ENCODE measurements at regions not wholly inside any gene's neighbourhood (a gene's known extent, or its start where the extent isn't known, plus 50 kb on each side); places are given as distances from the start of the nearest gene placed in this dataset.

- Mint-ChIP-seq H3K27me3 (ENCODE audit: low read depth in 2 of 2) (no peaks in the 10 kb centered on the region), H3K9me3 (peaks cover 0 to 4% of the 10 kb centered on the region in 2 donors), H3K27ac (no peak overlapping the region), H3K4me3 (no peak overlapping the region), H3K4me1 (no peaks in the 10 kb centered on the region), H3K36me3 (no peaks in the 10 kb centered on the region)
- Histone ChIP-seq H3K36me3 (ENCODE audit: control insufficient read depth, insufficient read depth, low read length) (no peaks in the 10 kb centered on the region), H3K27me3 (ENCODE audit: control insufficient read depth, insufficient read depth, low read length) (no peaks in the 10 kb centered on the region), H3K27ac (ENCODE audit: low read length) (no peak overlapping the region), H3K4me3 (ENCODE audit: low read length) (no peak overlapping the region), H3K9me3 (ENCODE audit: control insufficient read depth, insufficient read depth, low read length) (no peaks in the 10 kb centered on the region), H3K4me1 (ENCODE audit: control insufficient read depth, insufficient read depth, low read length) (no peaks in the 10 kb centered on the region)
- no peak for ATAC-seq
- TF ChIP-seq, protein P1, sequence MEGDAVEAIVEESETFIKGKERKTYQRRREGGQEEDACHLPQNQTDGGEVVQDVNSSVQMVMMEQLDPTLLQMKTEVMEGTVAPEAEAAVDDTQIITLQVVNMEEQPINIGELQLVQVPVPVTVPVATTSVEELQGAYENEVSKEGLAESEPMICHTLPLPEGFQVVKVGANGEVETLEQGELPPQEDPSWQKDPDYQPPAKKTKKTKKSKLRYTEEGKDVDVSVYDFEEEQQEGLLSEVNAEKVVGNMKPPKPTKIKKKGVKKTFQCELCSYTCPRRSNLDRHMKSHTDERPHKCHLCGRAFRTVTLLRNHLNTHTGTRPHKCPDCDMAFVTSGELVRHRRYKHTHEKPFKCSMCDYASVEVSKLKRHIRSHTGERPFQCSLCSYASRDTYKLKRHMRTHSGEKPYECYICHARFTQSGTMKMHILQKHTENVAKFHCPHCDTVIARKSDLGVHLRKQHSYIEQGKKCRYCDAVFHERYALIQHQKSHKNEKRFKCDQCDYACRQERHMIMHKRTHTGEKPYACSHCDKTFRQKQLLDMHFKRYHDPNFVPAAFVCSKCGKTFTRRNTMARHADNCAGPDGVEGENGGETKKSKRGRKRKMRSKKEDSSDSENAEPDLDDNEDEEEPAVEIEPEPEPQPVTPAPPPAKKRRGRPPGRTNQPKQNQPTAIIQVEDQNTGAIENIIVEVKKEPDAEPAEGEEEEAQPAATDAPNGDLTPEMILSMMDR (IDR thresholded peaks at IDR 0.05) = no peak
- 95% methylated on average over 5 of the region's 5 CpGs for WGBS (ENCODE audit: insufficient coverage)
- intact Hi-C loops (cut with micrococcal nuclease) = no loop called here
- DNase-seq = no peak
These were observed 626.5 kb upstream of the CPEB2 start for GRCh38 chr4:14375816-14376215.

DNA sequence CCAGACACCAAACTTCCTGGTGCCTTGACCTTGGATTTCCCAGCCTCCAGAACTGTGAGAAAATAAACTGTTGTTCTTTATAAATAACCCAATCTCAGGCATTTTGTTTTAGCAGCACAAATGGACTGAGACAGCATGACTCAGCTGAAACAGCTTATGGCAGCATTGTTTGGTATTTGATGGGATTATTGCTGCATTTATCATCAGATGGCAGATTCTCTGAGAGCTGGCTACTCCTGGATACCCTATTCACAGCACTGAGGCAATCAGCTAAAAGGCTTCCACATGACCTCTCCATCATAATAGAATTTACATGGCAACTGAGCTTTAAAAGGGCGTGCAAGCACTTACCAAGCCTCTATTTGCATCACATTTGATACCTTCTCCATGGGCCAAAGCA is 623.1 kb upstream of the CPEB2 start:
- Mint-ChIP-seq H3K9me3 (no peaks in the 10 kb centered on the region), H3K27me3 (ENCODE audit: low read depth in 2 of 2) (no peaks in the 10 kb centered on the region), H3K4me3 (no peak overlapping the region), H3K4me1 (peaks cover 0 to 5% of the 10 kb centered on the region in 2 donors), H3K36me3 (no peaks in the 10 kb centered on the region), H3K27ac (no peak overlapping the region)
- TF ChIP-seq, protein P1 (IDR thresholded peaks at IDR 0.05) = no peak
- Histone ChIP-seq H3K4me1 (ENCODE audit: control insufficient read depth, insufficient read depth, low read length) (no peaks in the 10 kb centered on the region), H3K27ac (ENCODE audit: low read length) (no peak overlapping the region), H3K36me3 (ENCODE audit: control insufficient read depth, insufficient read depth, low read length) (no peaks in the 10 kb centered on the region), H3K27me3 (ENCODE audit: control insufficient read depth, insufficient read depth, low read length) (no peaks in the 10 kb centered on the region), H3K9me3 (ENCODE audit: control insufficient read depth, insufficient read depth, low read length) (no peaks in the 10 kb centered on the region), H3K4me3 (ENCODE audit: low read length) (no peak overlapping the region)
- ATAC-seq (no peak), DNase-seq (no peak)
- WGBS (ENCODE audit: insufficient coverage) = 88% methylated on average over 1 of the region's 1 CpG
- intact Hi-C loops (cut with micrococcal nuclease) = no loop called here

DNA sequence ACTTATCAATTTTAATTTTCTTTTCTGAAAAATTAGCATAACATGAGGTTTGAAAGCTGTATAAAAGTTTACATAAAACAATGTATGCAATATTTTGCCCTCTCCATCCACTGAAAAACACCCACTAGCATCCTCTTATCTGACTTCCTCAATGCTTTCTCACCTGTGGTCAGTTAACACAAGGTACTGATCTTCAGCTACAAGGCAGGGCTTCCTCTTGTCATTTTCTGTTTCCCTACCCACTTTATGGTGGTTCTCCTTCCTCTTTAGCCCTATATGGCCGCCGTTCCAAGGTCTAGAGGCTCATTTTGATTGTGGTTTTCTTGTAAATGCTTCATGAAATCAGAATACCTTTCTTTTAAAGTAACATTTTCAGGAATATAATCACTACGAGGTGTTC is 618.6 kb upstream of the CPEB2 start:
- no peaks in the 10 kb centered on the region for H3K4me1 ChIP-seq (ENCODE audit: control insufficient read depth, insufficient read depth, low read length)
- H3K9me3 Mint-ChIP-seq = peaks cover 2 to 3% of the 10 kb centered on the region in 2 donors
- no peaks in the 10 kb centered on the region for H3K36me3 Mint-ChIP-seq
- no peaks in the 10 kb centered on the region for H3K27me3 Mint-ChIP-seq (ENCODE audit: low read depth in 2 of 2)
- DNase-seq (no peak), ATAC-seq (no peak)
- H3K9me3 ChIP-seq (ENCODE audit: control insufficient read depth, insufficient read depth, low read length) = no peaks in the 10 kb centered on the region
- intact Hi-C loops (cut with micrococcal nuclease) = no loop called here
- no peak overlapping the region for H3K4me3 ChIP-seq (ENCODE audit: low read length)
- peaks cover 0 to 5% of the 10 kb centered on the region in 2 donors for H3K4me1 Mint-ChIP-seq
- no peak overlapping the region for H3K4me3 Mint-ChIP-seq
- H3K27ac Mint-ChIP-seq = no peak overlapping the region
- H3K27me3 ChIP-seq (ENCODE audit: control insufficient read depth, insufficient read depth, low read length) = no peaks in the 10 kb centered on the region
- TF ChIP-seq, protein P1 (IDR thresholded peaks at IDR 0.05) = no peak
- no peak overlapping the region for H3K27ac ChIP-seq (ENCODE audit: low read length)
- H3K36me3 ChIP-seq (ENCODE audit: control insufficient read depth, insufficient read depth, low read length) = no peaks in the 10 kb centered on the region
- WGBS (ENCODE audit: insufficient coverage) = 0% methylated on average over 3 of the region's 3 CpGs

- ATAC-seq (no peak), DNase-seq (no peak)
- H3K4me3 Mint-ChIP-seq = no peak overlapping the region
- H3K27ac Mint-ChIP-seq = no peak overlapping the region
- Histone ChIP-seq H3K27me3 (ENCODE audit: control insufficient read depth, insufficient read depth, low read length) (no peaks in the 10 kb centered on the region), H3K9me3 (ENCODE audit: control insufficient read depth, insufficient read depth, low read length) (no peaks in the 10 kb centered on the region), H3K4me3 (ENCODE audit: low read length) (no peak overlapping the region), H3K36me3 (ENCODE audit: control insufficient read depth, insufficient read depth, low read length) (no peaks in the 10 kb centered on the region), H3K4me1 (ENCODE audit: control insufficient read depth, insufficient read depth, low read length) (no peaks in the 10 kb centered on the region), H3K27ac (ENCODE audit: low read length) (no peak overlapping the region)
- intact Hi-C loops (cut with micrococcal nuclease) = no loop called here
- H3K27me3 Mint-ChIP-seq (ENCODE audit: low read depth in 2 of 2) = no peaks in the 10 kb centered on the region
- H3K4me1 Mint-ChIP-seq = peaks cover 0 to 5% of the 10 kb centered on the region in 2 donors
- peaks cover 3 to 5% of the 10 kb centered on the region in 2 donors for H3K9me3 Mint-ChIP-seq
- TF ChIP-seq, protein P1 (IDR thresholded peaks at IDR 0.05) = no peak
- no peaks in the 10 kb centered on the region for H3K36me3 Mint-ChIP-seq
- WGBS (ENCODE audit: insufficient coverage) = 100% methylated on average over 1 of the region's 1 CpG
These were observed 617.5 kb upstream of the CPEB2 start for GRCh38 chr4:14384824-14385223.

All from natural killer cell (primary cell).